HG02870 (cell line): ENCODE measurements at regions not wholly inside any gene's neighbourhood (a gene's known extent, or its start where the extent isn't known, plus 50 kb on each side); places are given as distances from the start of the nearest gene placed in this dataset.

Experiments used
- ATAC-seq: cut with Tn5 transposase; IDR thresholded peaks from one replicate; pipeline ENCODE4 v1.9.1; 2021; ENCODE audit warnings: mild to moderate bottlenecking, moderate library complexity; ENCODE audit not compliant: unreplicated experiment

- ATAC-seq: no peak
Observed at GRCh38 chr6:144711661-144712060, 426.5 kb downstream of the UTRN start.

DNA sequence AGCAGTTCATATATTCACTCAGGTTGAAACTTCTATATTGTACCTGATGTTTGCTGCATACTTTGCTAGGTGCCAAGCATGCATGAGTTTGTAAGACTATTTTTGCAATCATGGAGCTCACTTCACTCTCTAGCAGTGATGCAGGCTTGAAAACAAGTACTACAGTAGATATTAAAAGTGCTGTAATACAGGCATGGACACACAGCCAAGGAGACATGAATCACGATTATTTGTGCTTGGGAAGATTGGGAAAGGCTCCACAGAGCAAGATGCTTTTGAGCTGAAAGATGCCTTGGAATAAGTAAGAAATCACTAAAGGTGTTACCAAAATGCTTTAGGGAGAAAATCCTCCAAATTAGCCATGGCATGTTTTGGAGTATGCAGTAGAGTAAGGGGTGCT is 427.4 kb downstream of the UTRN start:
- no peak for ATAC-seq

- no peak for ATAC-seq
Observed at GRCh38 chr6:144714021-144714712, 429.0 kb downstream of the UTRN start.

DNA sequence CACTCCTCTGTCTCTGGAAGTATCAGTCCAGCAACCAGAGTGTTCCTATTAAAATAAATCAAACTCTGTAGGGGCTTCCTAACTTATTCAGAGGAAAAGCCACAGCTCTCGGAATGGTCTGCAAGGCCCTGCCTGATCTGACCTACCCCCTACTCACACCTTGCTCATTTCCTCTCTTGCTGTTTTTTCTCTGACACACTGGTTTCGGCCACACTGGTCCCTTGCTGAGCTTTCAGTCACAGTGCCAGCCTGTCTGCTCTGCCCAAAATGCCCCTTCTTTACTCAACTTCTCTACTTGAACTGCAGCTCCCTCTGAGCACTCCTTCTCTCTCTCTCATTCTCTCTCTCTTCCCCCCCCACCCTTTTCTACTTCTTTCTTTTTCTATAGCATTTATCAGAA is 430.2 kb downstream of the UTRN start:
- no peak for ATAC-seq

DNA sequence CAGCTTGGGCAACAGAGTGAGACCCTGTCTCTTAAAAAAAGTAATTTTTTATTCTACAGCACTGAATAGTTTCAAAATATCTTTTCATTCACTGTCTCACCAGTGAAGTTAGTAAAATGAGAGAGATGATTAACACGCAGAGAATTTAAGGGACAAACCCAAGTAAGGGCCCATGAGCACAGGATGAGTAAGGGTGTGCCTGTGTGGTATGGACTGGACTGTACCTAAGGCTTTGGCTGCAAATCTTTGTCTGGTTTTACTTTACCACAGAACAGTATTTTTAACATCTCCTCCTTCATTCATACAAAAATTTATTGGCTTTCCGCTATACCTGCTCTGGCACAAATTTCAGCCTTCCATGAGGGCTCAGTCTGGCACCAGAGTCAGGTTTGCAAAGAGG is 433.3 kb downstream of the UTRN start:
- ATAC-seq: no peak

GRCh38 chr6:144721232-144721631 is 436.1 kb downstream of the UTRN start:
- ATAC-seq: no peak

DNA sequence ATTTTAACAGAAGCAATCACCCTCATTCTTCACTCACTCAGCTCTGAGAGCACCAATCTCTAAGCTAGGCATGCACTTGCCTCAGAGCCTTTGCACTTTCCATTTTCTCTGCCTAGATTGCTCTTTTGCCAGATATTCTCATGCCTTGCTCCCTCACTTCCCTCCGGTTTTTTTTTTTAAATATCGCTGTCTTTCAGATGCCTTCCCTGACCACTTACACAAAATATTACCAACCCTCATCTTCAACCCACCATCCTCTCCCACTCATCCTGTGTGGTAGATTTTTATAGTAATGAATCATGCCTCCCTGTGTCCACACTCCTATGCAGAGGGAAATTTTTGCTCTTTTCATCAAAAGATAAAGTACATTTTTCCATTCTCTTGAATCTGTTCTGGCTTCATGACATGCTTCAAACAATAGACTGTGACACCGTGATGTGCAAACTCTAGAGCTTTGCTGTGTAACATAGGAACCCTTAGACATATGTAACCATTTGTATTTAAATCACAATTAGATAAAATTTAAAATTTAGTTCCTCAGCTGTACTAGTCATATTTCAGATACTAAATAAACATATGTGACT is 437.1 kb downstream of the UTRN start:
- ATAC-seq: no peak

GRCh38 chr6:144722925-144723324 is 437.8 kb downstream of the UTRN start:
- ATAC-seq: no peak

- ATAC-seq: no peak
Observed at GRCh38 chr6:144723431-144723830, 438.3 kb downstream of the UTRN start.

GRCh38 chr6:144724818-144725217 is 439.7 kb downstream of the UTRN start:
- ATAC-seq: no peak

- ATAC-seq: peak; percentile 46
Observed at GRCh38 chr6:144725736-144726522, 440.8 kb downstream of the UTRN start.

- no peak for ATAC-seq
Observed at GRCh38 chr6:144728804-144729203, 443.7 kb downstream of the UTRN start.

DNA sequence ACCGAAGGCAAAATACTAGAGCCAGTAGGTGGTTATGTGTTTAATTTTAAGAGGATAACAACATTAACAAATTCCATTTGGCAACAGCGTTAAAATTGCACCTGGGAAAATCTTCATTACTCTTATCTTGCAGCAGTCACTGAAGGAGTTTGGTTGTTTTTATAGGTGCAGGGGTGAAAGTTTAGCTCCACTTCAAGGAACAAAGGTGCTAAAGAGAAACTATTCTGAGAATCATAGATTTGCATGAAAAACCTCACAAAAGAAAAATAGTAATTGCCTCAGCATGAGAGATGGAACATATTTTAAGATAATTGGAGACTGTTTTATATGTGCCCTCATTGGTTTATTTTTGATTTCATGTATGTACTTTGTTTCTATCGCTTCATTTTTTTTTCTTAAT is 444.4 kb downstream of the UTRN start:
- ATAC-seq: peak; percentile 54

GRCh38 chr6:144730088-144730645 is 445.0 kb downstream of the UTRN start:
- peak; percentile 71 for ATAC-seq

- no peak for ATAC-seq
Observed at GRCh38 chr6:144731229-144731628, 446.1 kb downstream of the UTRN start.

- ATAC-seq: no peak
Observed at GRCh38 chr6:144736763-144737162, 451.6 kb downstream of the UTRN start.

DNA sequence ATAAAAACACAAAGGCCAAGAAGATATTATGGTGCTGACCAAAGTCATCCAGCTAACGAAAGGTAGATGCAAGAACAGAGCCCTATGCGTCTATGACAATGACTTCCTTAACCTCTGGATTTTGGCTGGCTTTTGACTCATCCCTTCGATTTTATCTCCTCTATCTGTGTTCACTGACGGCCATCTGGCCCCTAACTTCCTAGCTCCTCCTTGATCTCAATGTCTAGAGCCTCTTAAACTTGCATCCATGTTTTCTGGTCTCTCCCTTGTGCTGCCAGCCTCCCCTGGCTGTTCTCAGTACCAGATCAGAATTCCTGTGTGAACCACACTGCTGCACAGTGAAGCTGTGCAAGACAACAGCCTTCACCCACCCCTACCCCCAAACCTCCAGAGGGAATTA is 452.9 kb downstream of the UTRN start:
- ATAC-seq: no peak

DNA sequence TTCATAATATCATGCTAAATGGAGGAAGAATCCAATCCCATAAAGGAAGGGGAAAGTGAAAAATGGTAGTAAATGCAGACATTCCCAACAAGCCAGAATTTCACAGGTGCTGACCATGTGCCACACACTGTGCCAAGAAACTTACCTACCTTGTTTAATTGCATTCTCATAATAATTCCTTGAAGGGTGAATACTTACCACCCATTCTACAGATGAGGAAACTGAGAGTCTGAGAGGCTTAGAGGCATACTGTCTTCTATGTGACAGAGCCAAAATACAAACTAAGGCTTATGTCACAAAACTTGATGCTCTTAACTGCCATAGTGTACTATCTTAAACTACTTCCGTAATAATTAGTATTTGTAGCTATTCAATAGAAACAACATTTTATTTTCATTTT is 454.7 kb downstream of the UTRN start:
- no peak for ATAC-seq

DNA sequence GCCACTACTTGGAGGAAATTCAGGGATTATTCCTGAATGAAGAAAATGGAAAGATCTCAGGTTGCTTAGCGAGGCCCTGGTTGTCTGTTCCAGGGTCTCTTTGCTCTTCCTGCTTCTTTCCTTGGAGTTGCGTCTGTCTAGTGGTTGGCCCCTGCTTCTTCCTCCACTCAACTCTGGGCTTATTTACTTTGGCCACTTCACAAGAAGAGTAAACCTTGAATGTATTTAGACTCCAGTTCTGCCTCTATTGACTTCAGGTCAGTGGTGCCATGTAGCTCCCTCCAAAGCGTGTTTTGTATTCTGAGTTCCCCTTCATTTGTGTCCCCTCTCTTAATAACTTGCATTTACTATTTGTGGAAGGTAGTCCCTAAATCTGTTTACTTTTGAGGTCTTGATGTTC is 456.5 kb downstream of the UTRN start:
- no peak for ATAC-seq

DNA sequence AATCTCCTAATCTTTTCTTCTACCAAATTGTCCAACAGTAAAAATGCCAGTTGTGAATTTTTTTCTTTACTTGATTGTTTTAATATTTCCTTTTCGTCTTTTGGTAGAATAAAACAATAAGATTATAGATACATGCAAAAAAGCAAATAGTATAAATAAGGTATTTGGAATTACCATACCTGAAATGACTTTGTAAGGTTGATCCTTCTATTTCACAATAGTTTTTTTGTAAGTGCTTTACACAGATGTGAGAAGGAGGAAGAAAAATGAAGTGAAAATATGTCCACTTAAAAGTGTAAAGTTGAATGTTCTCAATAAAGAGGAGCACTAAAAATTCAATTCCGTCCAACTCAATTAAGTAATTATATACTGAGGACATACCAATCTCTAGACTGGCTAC is 457.6 kb downstream of the UTRN start:
- no peak for ATAC-seq

GRCh38 chr6:144744720-144745119 is 459.6 kb downstream of the UTRN start:
- ATAC-seq: no peak

DNA sequence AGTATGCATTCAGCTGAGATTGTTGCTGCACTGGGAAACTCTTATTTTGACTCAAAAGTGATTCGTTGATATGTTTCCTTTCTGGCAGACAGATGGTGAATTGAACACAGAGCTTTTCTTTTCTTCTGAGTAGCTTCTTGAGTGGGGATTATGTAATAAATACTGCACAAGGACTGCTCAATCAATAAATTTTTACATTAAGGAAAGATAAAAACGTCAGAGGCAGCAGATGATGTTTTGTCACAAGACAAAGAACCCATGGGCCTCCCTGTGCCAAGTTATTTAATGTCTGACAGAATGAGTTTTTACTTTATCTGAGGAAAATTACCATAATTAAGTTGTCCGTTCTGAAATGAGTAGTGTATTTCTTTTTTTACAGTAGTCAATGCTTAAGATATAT is 460.3 kb downstream of the UTRN start:
- ATAC-seq: no peak
